A673 (cell line): ENCODE measurements at regions not wholly inside any gene's neighbourhood (a gene's known extent, or its start where the extent isn't known, plus 50 kb on each side); places are given as distances from the start of the nearest gene placed in this dataset.
A peak's percentile ranks its signal among the peaks of the same experiment; 100 is the strongest.

Experiments used
- BruUV-seq: library from RNA; stranded (reverse); fragments of 400-500 nt; replicated peaks from 2 replicates; lab custom pipeline; 2021; lab: Mats Ljungman, UMichigan
- CTCF ChIA-PET: fragments of 300-600 bp; sonication (Branson Sonifier 250); formaldehyde crosslinking; loops from one replicate; lab custom pipeline; 2022; ENCODE audit warnings: antibody characterized with exemption; lab: Charles Lee
- POLR2A ChIA-PET: fragments of 300-600 bp; sonication (Branson Sonifier 250); formaldehyde crosslinking; loops from one replicate; lab custom pipeline; 2022; ENCODE audit warnings: antibody characterized with exemption; ENCODE audit not compliant: low non-redundant PET; lab: Charles Lee
- DNase-seq: peaks from one replicate; pipeline ENCODE4 v3.0.0-alpha.2; 2015; ENCODE audit warnings: low spot score
- H3K27ac ChIP-seq: fragments of 200-600 bp; sonication (generic); 2 replicates; pipeline ENCODE4 v1.5.1; 2016; ENCODE audit warnings: mixed run types, low read depth, mild to moderate bottlenecking, mixed read lengths, antibody characterized with exemption, low read length; ENCODE audit not compliant: poor library complexity, severe bottlenecking
- H3K27me3 ChIP-seq: fragments of 200-600 bp; sonication (generic); replicated peaks from 2 replicates; pipeline ENCODE4 v1.6.1; 2017; ENCODE audit warnings: mixed run types, low read depth, mild to moderate bottlenecking, mixed read lengths, antibody characterized with exemption, low read length; ENCODE audit not compliant: insufficient read depth, poor library complexity
- H3K36me3 ChIP-seq: fragments of 200-600 bp; sonication (generic); 2 replicates; pipeline ENCODE4 v1.6.1; 2016; ENCODE audit warnings: mixed run types, mild to moderate bottlenecking, mixed read lengths, antibody characterized with exemption, low read length; ENCODE audit not compliant: insufficient read depth, poor library complexity, severe bottlenecking
- H3K4me1 ChIP-seq: fragments of 200-600 bp; sonication (generic); 2 replicates; pipeline ENCODE4 v1.6.1; 2017; ENCODE audit warnings: mixed run types, mild to moderate bottlenecking, mixed read lengths, antibody characterized with exemption, low read length; ENCODE audit not compliant: insufficient read depth, poor library complexity, severe bottlenecking
- H3K4me3 ChIP-seq: fragments of 200-600 bp; sonication (generic); 2 replicates; pipeline ENCODE4 v1.5.1; 2016; ENCODE audit warnings: low read depth, mixed run types, mild to moderate bottlenecking, mixed read lengths, low read length; ENCODE audit not compliant: poor library complexity, severe bottlenecking
- H3K9me3 ChIP-seq: fragments of 200-600 bp; sonication (generic); 2 replicates; pipeline ENCODE4 v1.6.1; 2016; ENCODE audit warnings: mixed run types, low read depth, mild to moderate bottlenecking, mixed read lengths, antibody characterized with exemption, low read length; ENCODE audit not compliant: poor library complexity, severe bottlenecking
- EZH2 ChIP-seq: fragments of 200-600 bp; sonication (generic); IDR thresholded peaks from 2 replicates; pipeline ENCODE4 v1.6.1; 2017; ENCODE audit warnings: borderline replicate concordance, low read depth, mild to moderate bottlenecking, mixed read lengths, antibody characterized with exemption, low read length; ENCODE audit not compliant: poor library complexity, severe bottlenecking
- intact Hi-C: fragments of 100-400 bp; cut with micrococcal nuclease; formaldehyde crosslinking; loops from one replicate; pipeline ENCODE4 v1.10.0; 2022; ENCODE audit not compliant: unreplicated experiment
- TF ChIP-seq, protein P1 (sequence below): fragments of 300-800, 200-600 bp; sonication (generic); conservative IDR thresholded peaks from 2 replicates; pipeline ENCODE4 v1.5.1; 2017; ENCODE audit warnings: low read depth, mild to moderate bottlenecking, antibody characterized with exemption, low read length, moderate library complexity, mixed read lengths

DNA sequence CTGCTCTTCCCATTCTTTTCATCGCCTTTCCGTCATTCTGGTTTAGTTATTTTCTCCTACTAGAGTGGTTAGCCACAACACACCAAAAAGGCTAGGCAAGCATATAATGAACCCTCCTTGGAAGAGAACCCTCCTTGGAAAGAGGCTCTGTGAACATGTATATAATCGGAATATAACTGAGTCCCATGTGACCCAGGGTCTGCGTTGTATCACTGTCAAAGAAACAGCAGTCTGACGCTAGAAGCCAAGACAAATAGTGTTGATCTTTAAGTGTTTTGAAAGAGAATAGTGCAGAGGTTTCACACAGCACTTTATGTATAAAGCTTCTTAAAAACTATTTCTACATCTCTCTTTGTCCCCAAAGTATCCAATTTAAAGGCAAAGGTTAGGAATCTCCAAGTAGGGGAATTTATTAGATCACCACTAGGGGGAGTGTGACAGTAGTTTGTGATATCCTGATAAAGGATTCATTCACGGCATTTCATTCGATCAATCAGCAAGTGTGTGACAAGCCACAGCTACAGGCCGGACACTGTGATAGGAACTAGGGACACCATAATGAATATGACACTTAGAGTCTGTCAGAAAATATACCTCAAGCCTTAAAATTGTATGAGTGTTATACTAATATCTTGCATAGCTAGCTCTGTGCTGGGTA lies 395.3 kb downstream of the CD109 start:
- H3K9me3 ChIP-seq = no peaks in the 10 kb centered on the region
- DNase-seq = peak; percentile 75
- H3K4me1 ChIP-seq = no peaks in the 10 kb centered on the region
- no peak overlapping the region for H3K4me3 ChIP-seq
- intact Hi-C loops = loop anchor here (2.0 to 10.0 kb wide), 3 partner anchors 106 to 1118 kb away; no protein-coding TSS in a partner anchor
- POLR2A ChIA-PET = no interaction called here
- no peak overlapping the region for H3K27ac ChIP-seq
- CTCF ChIA-PET = interaction anchor here (1.1 to 2.3 kb wide), 3 partner anchors 21 to 1118 kb away, joined by 3 to 10 read pairs (median 6); partner anchors contain the start of gene COL12A1
- BruUV-seq = no TSS peak
- no peaks in the 10 kb centered on the region for H3K27me3 ChIP-seq
- no peaks in the 10 kb centered on the region for H3K36me3 ChIP-seq
- TF ChIP-seq, protein P1, sequence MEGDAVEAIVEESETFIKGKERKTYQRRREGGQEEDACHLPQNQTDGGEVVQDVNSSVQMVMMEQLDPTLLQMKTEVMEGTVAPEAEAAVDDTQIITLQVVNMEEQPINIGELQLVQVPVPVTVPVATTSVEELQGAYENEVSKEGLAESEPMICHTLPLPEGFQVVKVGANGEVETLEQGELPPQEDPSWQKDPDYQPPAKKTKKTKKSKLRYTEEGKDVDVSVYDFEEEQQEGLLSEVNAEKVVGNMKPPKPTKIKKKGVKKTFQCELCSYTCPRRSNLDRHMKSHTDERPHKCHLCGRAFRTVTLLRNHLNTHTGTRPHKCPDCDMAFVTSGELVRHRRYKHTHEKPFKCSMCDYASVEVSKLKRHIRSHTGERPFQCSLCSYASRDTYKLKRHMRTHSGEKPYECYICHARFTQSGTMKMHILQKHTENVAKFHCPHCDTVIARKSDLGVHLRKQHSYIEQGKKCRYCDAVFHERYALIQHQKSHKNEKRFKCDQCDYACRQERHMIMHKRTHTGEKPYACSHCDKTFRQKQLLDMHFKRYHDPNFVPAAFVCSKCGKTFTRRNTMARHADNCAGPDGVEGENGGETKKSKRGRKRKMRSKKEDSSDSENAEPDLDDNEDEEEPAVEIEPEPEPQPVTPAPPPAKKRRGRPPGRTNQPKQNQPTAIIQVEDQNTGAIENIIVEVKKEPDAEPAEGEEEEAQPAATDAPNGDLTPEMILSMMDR = peak; percentile 81
- no peak for TF ChIP-seq EZH2

DNA sequence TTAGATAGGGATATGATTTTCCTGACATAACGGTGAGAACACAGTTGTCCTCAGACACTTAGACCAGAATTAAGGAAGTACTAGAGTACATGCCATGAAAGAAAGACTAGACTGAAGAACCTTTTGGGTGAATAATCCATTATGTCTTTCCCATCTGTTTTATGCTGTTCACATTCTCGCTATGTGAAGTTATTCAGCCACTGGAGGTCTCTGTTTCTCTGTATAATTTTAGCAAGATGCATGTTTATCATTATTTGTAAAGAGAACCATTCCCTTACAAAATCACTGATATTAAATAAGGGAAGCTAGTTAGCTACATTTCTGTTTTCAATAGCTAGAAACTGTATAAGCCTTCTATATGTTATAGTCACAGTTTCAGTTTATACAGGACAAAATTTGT lies 391.9 kb downstream of the CD109 start:
- intact Hi-C loops = loop anchor here (10.0 kb wide), 1 partner anchor 233 kb away; no protein-coding TSS in a partner anchor
- Histone ChIP-seq H3K4me1 (no peaks in the 10 kb centered on the region), H3K36me3 (no peaks in the 10 kb centered on the region), H3K27me3 (no peaks in the 10 kb centered on the region), H3K27ac (no peak overlapping the region), H3K4me3 (no peak overlapping the region), H3K9me3 (no peaks in the 10 kb centered on the region)
- ChIA-PET POLR2A (no interaction called here), CTCF (interaction anchor here (0.6 to 2.5 kb wide), 3 partner anchors 640 to 1121 kb away, joined by 3 to 6 read pairs (median 4); no protein-coding TSS in a partner anchor)
- BruUV-seq = no TSS peak
- TF ChIP-seq EZH2 = no peak
- TF ChIP-seq, protein P1 = peak; percentile 44
- peak; percentile 42 for DNase-seq

DNA sequence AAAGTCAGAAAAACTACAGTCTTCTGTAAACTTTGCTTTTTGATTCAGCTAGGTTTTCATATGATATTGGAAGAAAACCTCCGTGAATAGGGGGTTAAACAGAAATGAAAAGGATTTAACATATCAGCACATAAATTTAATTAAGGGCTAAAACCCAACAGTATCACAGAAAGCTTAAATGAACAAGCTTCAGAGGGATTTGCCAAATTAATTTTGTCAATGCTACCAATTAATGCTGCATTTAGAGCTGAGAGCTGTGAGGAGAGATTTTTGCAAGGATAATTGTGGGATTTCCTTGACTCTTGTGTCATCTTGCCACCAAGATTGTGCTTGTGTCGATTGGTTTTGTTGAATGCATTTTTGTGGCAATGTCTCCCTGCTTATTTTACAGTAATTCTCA lies 379.9 kb downstream of the CD109 start:
- DNase-seq = no peak
- ChIA-PET CTCF (no interaction called here), POLR2A (no interaction called here)
- no peaks in the 10 kb centered on the region for H3K9me3 ChIP-seq
- TF ChIP-seq, protein P1 = no peak
- TF ChIP-seq EZH2 = no peak
- no peaks in the 10 kb centered on the region for H3K36me3 ChIP-seq
- no TSS peak for BruUV-seq
- H3K4me3 ChIP-seq = no peak overlapping the region
- no peaks in the 10 kb centered on the region for H3K4me1 ChIP-seq
- H3K27me3 ChIP-seq = no peaks in the 10 kb centered on the region
- intact Hi-C loops = no loop called here
- H3K27ac ChIP-seq = no peak overlapping the region
